Colonic mucosa (tissue), 4 donors: ENCODE measurements at regions not wholly inside any gene's neighbourhood (a gene's known extent, or its start where the extent isn't known, plus 50 kb on each side); places are given as distances from the start of the nearest gene placed in this dataset.

Experiments
- DNase-seq: peaks from one replicate; pipeline ENCODE4 v3.0.0-alpha.2; 2020
- H3K27ac ChIP-seq: fragments of 200-600 bp; one replicate; pipeline ENCODE4 v1.8.0; 2021
- H3K27me3 ChIP-seq: fragments of 200-600 bp; one replicate; pipeline ENCODE4 v1.8.0; 2021
- H3K36me3 ChIP-seq: fragments of 200-600 bp; one replicate; pipeline ENCODE4 v1.8.0; 2021
- H3K4me1 ChIP-seq: fragments of 200-600 bp; one replicate; pipeline ENCODE4 v1.8.0; 2021; ENCODE audit warnings: mild to moderate bottlenecking
- H3K4me3 ChIP-seq: fragments of 200-600 bp; one replicate; pipeline ENCODE4 v1.8.0; 2021
- H3K9ac ChIP-seq, 2 donors: one replicate each; pipeline ENCODE4 v1.7.0; 2013; ENCODE audit warnings: control low read depth in 2 of 2, low read depth in 2 of 2, low read length in 2 of 2
- H3K9me3 ChIP-seq: fragments of 200-600 bp; one replicate; pipeline ENCODE4 v1.8.0; 2021
- intact Hi-C: fragments of 100-400 bp; cut with DNase I; formaldehyde crosslinking; loops from one replicate; pipeline ENCODE4 v1.14.1; 2022
- TF ChIP-seq, protein P1 (sequence below): fragments of 200-600 bp; IDR thresholded peaks from one replicate; pipeline ENCODE4 v1.8.0; 2022; ENCODE audit warnings: antibody characterized with exemption, mild to moderate bottlenecking
- donor health status: healthy.
- donor health status: DM: no; HTN: no; CAD: no.
- donor health status: DM: no; HTN: no; CAD: no.

DNA sequence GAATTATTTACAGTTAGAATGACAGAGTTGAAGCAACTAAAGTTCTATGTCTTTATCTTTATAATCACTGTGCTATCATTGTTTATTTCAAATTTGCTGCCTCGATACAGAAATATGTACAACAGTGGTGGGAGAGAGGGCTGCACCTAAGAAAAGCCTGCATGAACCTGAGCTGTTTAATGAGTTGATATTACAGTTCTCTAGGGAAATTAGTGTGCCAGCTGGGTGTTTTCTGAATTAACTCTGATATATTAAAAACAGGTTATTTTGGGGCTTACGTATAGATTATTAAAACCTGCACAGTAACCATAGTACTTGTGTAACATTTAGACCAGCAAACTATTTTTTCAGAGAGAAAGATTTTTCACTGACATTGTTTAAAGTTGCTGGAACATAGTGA, 750.5 kb upstream of the DDX18 start:
- Histone ChIP-seq H3K9me3 (no peaks in the 10 kb centered on the region), H3K27ac (no peak overlapping the region), H3K4me1 (no peaks in the 10 kb centered on the region), H3K9ac (no peak overlapping the region), H3K36me3 (no peaks in the 10 kb centered on the region), H3K4me3 (no peak overlapping the region), H3K27me3 (no peaks in the 10 kb centered on the region)
- TF ChIP-seq, protein P1, sequence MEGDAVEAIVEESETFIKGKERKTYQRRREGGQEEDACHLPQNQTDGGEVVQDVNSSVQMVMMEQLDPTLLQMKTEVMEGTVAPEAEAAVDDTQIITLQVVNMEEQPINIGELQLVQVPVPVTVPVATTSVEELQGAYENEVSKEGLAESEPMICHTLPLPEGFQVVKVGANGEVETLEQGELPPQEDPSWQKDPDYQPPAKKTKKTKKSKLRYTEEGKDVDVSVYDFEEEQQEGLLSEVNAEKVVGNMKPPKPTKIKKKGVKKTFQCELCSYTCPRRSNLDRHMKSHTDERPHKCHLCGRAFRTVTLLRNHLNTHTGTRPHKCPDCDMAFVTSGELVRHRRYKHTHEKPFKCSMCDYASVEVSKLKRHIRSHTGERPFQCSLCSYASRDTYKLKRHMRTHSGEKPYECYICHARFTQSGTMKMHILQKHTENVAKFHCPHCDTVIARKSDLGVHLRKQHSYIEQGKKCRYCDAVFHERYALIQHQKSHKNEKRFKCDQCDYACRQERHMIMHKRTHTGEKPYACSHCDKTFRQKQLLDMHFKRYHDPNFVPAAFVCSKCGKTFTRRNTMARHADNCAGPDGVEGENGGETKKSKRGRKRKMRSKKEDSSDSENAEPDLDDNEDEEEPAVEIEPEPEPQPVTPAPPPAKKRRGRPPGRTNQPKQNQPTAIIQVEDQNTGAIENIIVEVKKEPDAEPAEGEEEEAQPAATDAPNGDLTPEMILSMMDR, result no peak
- intact Hi-C loops, result no loop called here
- no peak for DNase-seq

DNA sequence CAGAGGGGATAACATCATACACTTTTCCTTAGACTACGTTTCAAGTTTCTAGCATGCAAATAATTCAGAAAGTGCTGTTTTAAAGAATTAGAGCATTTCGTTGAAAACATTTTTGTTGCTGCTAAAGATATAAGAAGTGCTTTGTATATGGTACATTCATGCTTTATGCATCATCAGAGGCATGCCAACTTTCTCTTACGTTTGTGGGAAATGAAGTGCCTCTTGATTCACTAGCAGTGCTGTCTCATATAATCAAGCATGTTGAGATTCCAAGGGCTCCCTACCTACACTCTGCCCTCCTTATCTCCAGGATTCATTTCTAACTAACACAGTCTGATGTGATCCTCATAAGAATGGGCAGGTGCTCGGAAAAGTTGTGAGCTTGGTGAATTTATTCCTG, 748.6 kb upstream of the DDX18 start:
- DNase-seq, result no peak
- H3K4me1 ChIP-seq, result no peaks in the 10 kb centered on the region
- no peak overlapping the region for H3K9ac ChIP-seq
- no peak overlapping the region for H3K27ac ChIP-seq
- H3K9me3 ChIP-seq, result no peaks in the 10 kb centered on the region
- H3K4me3 ChIP-seq, result no peak overlapping the region
- intact Hi-C loops, result no loop called here
- H3K36me3 ChIP-seq, result no peaks in the 10 kb centered on the region
- H3K27me3 ChIP-seq, result no peaks in the 10 kb centered on the region
- TF ChIP-seq, protein P1, result no peak

DNA sequence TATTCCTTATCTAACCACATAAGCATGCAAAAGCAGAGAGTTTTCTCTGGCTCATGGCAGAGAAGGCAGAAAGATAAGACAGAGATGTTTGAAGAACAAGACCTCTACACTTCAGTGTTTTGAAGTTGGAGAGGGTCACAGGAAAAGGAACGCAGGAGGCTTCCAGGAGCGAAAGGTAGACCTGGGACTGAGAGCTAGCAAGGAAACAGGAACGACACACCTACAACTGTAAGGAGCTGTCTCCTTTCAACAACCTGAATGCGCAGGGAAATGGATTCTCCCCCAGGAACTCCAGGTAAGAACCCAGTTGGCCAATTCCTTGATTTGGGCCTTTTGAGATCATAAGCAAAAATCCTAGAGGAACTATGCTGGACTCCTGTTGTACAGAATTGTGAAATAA, 746.6 kb upstream of the DDX18 start:
- peak overlapping the region; percentile 60 for H3K27ac ChIP-seq

DNA sequence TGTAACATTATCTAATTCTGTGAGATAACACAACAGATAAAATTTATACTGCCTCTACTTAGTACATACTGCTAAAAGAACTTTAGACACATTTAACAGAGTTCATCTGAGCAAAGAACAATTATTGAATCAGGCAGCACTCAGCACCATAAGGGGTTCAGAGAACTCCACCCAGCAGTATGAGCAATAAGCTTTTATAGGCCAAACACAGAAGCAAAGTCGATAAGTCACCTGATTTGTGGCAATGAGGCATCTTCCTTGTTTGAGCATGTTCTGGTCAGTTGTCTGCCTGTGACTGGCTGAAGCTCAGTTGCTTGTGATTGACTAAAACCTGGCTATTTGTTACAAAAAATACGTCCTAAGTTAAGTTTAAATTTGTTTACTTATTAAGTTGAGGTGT, 746.1 kb upstream of the DDX18 start:
- peak; percentile 58 for DNase-seq
- Histone ChIP-seq H3K27ac (peak overlapping the region; percentile 60), H3K9ac (no peak overlapping the region), H3K27me3 (no peaks in the 10 kb centered on the region), H3K9me3 (no peaks in the 10 kb centered on the region), H3K4me3 (no peak overlapping the region), H3K4me1 (no peaks in the 10 kb centered on the region), H3K36me3 (no peaks in the 10 kb centered on the region)
- intact Hi-C loops, result no loop called here
- TF ChIP-seq, protein P1, result no peak

More for the DNA sequence above, 746.6 kb upstream of the DDX18 start:
- H3K4me3 ChIP-seq, result no peak overlapping the region
- no peaks in the 10 kb centered on the region for H3K4me1 ChIP-seq
- no peak for DNase-seq
- intact Hi-C loops, result no loop called here
- TF ChIP-seq, protein P1, result no peak
- H3K27me3 ChIP-seq, result no peaks in the 10 kb centered on the region
- no peaks in the 10 kb centered on the region for H3K36me3 ChIP-seq
- no peak overlapping the region for H3K9ac ChIP-seq
- no peaks in the 10 kb centered on the region for H3K9me3 ChIP-seq

DNA sequence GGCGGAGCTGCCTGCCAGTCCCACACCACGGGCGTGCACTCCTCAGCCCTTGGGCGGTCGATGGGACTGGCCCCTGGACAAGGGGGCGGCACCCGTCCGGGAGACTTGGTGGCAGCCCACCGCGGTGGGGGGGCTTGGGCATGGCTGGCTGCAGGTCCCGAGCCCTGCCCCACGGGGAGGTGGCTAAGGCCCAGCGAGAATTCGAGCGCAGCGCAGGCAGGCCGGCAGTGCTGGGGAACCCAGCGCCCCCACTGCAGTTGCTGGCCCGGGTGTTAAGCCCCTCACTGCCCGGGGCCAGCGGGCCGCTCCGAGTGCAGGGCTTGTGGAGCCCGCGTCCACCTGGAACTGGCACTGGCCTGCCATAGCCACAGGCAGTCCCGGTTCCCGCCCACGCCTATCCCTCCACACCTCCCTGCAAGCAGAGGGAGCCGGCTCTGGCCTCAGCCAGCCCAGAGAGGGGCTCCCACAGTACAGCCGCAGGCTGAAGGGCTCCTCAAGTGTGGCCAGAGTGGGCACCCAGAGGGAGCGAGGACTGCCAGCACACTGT, 742.9 kb upstream of the DDX18 start:
- intact Hi-C loops, result no loop called here
- H3K27me3 ChIP-seq, result no peaks in the 10 kb centered on the region
- no peak overlapping the region for H3K27ac ChIP-seq
- TF ChIP-seq, protein P1, result no peak
- no peaks in the 10 kb centered on the region for H3K36me3 ChIP-seq
- no peak for DNase-seq
- no peaks in the 10 kb centered on the region for H3K4me1 ChIP-seq
- no peak overlapping the region for H3K9ac ChIP-seq
- H3K4me3 ChIP-seq, result no peak overlapping the region
- no peaks in the 10 kb centered on the region for H3K9me3 ChIP-seq
